Lower leg skin (tissue), 3 donors: ENCODE measurements at regions not wholly inside any gene's neighbourhood (a gene's known extent, or its start where the extent isn't known, plus 50 kb on each side); places are given as distances from the start of the nearest gene placed in this dataset.

Experiments used
- POLR2A ChIP-seq, 2 donors: fragments of 450-650 bp; IDR thresholded peaks; one replicate each; pipeline ENCODE4 v1.6.1; 2016 to 2017; ENCODE audit warnings: antibody characterized with exemption in 2 of 2, mild to moderate bottlenecking in 1 of 2, moderate library complexity in 1 of 2
- TF ChIP-seq, protein P1 (sequence below), 3 donors: fragments of 450-650 bp; IDR thresholded peaks; one replicate each; pipeline ENCODE4 v1.5.1; 2016; ENCODE audit warnings: antibody characterized with exemption in 3 of 3, mild to moderate bottlenecking in 3 of 3, moderate library complexity in 2 of 3

DNA sequence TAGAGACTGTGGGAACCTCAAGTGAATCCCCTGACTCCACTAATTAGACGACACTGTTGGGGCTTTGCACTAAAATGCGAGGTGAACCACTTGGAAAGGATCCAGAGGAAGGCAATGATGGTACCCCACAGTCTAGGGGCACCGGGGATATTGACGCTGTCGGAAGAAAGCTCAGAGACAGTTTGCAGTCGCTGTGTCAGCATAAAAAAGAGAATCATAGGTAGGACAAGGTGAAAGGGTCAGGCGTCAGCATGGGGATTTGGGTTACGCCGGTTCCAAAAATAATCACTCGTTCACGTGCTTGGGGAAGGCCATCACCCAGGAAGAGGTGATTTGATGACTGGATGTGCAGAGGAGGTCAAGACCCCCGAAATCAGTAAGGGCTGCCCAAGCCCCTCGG lies 598.0 kb upstream of the NOX3 start:
- TF ChIP-seq, protein P1, sequence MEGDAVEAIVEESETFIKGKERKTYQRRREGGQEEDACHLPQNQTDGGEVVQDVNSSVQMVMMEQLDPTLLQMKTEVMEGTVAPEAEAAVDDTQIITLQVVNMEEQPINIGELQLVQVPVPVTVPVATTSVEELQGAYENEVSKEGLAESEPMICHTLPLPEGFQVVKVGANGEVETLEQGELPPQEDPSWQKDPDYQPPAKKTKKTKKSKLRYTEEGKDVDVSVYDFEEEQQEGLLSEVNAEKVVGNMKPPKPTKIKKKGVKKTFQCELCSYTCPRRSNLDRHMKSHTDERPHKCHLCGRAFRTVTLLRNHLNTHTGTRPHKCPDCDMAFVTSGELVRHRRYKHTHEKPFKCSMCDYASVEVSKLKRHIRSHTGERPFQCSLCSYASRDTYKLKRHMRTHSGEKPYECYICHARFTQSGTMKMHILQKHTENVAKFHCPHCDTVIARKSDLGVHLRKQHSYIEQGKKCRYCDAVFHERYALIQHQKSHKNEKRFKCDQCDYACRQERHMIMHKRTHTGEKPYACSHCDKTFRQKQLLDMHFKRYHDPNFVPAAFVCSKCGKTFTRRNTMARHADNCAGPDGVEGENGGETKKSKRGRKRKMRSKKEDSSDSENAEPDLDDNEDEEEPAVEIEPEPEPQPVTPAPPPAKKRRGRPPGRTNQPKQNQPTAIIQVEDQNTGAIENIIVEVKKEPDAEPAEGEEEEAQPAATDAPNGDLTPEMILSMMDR (IDR thresholded peaks at IDR 0.05) = no peak
- TF ChIP-seq POLR2A (IDR thresholded peaks at IDR 0.05) = no peak
